ENCODE measurements at regions not wholly inside any gene's neighbourhood (a gene's known extent, or its start where the extent isn't known, plus 50 kb on each side); places are given as distances from the start of the nearest gene placed in this dataset.
"Not testable (repeated sequence)": the region's sequence is repeated elsewhere in the genome, so short reads cannot be mapped to it uniquely, and the experiment has no call there.

DNA sequence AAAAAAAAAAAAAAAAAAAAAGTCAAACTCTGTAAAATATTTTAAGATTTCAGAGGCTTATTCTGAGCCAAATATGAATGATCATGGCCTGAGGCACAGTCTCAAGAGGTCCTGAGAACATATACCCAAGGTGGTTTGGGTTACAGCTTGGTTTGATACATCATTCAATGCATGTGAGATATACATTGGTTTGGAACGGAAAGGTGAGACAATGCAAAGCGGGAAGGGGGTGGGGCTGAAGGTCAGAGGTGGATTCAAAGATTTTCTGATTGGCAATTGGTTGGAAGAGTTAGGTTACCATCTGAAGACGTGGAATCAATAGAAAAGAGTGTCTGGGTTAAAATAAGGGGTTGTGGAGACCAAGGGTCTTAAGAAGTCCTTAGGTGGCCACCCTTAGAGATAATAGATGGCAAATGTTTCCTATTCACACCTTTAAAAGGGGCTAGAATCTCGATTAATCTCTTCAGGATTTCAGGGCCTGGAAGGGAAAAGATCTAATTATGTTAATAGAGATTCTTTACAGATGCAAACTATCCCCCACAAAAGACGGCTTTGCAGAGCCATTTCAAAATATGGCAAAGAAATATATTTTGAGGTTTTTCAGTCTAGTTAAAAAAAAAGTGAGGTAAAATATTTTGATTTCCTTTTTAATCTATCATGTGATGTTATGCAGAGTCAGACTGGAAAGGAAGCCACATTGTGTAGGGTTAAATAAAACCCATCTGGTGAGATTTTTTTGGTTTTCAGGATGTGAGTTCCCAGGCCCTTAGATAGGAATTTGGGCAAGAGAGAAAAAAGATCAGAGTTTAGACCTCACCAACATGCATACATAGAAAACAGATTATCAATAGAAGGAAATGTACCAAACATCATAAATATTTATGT, 173.8 kb upstream of the CNOT2 start:
- Histone ChIP-seq H3K4me1 (ENCODE audit: control insufficient read depth, insufficient read depth, low read length) (no peaks in the 10 kb centered on the region), H3K4me3 (ENCODE audit: low read length) (no peak overlapping the region), H3K9me3 (ENCODE audit: control insufficient read depth, low read depth, low read length) (no peaks in the 10 kb centered on the region), H3K27ac (ENCODE audit: low read length) (no peak overlapping the region), H3K36me3 (ENCODE audit: control insufficient read depth, insufficient read depth, low read length) (no peaks in the 10 kb centered on the region), H3K27me3 (ENCODE audit: control insufficient read depth, insufficient read depth, low read length) (no peaks in the 10 kb centered on the region)
- no peak for DNase-seq
- 91% methylated on average over 4 of the region's 5 CpGs for WGBS (ENCODE audit: insufficient coverage, low lambda C conversion rate)

DNA sequence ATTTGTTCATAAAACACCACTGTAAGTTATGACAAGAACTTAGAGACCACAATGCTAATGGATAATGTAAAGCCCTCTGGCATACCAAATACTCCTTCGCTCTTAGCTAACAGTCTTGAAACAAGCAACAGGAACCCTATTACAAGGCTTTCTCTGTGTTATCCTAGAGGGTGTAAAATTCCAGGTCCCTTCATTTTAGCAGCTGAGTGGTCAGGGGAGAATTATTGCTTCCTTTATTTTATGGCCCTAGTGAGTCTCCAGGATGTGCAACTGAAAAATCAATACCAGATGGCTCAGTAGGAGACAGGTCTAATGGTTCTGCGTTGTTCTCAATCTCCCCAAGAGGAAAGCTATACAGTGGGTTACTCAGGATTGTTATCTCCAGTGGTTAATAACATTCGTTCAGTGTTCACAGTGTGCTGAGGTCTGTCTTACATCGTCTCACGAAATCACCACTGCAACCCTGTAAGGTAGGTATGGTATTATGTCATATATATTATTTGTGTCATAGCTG, 172.7 kb upstream of the CNOT2 start:
- Histone ChIP-seq H3K27me3 (ENCODE audit: control insufficient read depth, insufficient read depth, low read length) (no peaks in the 10 kb centered on the region), H3K36me3 (ENCODE audit: control insufficient read depth, insufficient read depth, low read length) (no peaks in the 10 kb centered on the region), H3K4me1 (ENCODE audit: control insufficient read depth, insufficient read depth, low read length) (no peaks in the 10 kb centered on the region), H3K9me3 (ENCODE audit: control insufficient read depth, low read depth, low read length) (no peaks in the 10 kb centered on the region), H3K4me3 (ENCODE audit: low read length) (no peak overlapping the region), H3K27ac (ENCODE audit: low read length) (no peak overlapping the region)
- DNase-seq: no peak
- 100% methylated on average over 1 of the region's 5 CpGs for WGBS (ENCODE audit: insufficient coverage, low lambda C conversion rate)

DNA sequence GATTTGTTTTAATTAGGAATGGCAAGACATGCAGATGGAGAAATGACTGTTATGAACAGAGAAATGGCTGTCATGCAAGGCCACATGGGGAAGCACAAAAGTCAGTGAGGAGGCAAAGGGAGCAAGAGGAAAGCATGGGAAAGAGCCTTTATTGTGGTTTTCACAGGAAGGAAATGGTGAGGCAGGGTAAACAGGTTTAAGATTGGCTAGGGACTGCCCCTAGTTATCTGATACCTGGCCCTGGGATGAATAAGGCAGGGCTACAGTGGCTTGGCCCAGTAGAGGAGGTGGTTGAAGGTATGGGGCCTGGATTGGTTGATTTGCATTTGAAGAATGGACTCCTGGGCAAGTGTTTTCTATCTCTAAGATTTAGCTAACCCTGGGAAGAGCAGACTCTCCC, 168.7 kb upstream of the CNOT2 start:
- DNase-seq: no peak
- Histone ChIP-seq H3K27ac (ENCODE audit: low read length) (no peak overlapping the region), H3K4me3 (ENCODE audit: low read length) (no peak overlapping the region), H3K9me3 (ENCODE audit: control insufficient read depth, low read depth, low read length) (no peaks in the 10 kb centered on the region), H3K36me3 (ENCODE audit: control insufficient read depth, insufficient read depth, low read length) (no peaks in the 10 kb centered on the region), H3K4me1 (ENCODE audit: control insufficient read depth, insufficient read depth, low read length) (no peaks in the 10 kb centered on the region), H3K27me3 (ENCODE audit: control insufficient read depth, insufficient read depth, low read length) (no peaks in the 10 kb centered on the region)

DNA sequence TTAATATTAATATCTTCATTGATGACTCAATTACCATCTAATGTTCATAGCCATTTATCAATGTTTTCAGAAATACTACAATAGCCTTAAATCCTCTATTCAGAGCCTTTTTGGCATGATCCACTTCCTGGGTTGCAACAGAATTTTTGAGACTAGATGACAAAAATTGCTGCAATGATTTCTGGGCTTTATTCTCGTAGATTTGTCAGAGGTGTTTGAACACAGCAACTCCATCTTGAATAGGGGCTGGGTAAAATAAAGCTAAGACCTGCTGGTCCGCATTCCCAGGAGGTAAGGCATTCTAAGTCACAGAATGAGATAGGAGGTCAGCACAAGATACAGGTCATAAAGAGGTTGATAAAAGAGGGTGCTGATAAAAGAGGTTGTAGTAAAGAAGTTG, 165.8 kb upstream of the CNOT2 start:
- DNase-seq: no peak

GRCh38 chr12:70078161-70078560, 165.1 kb upstream of the CNOT2 start:
- Histone ChIP-seq H3K4me1 (ENCODE audit: control insufficient read depth, insufficient read depth, low read length) (no peaks in the 10 kb centered on the region), H3K9me3 (ENCODE audit: control insufficient read depth, low read depth, low read length) (no peaks in the 10 kb centered on the region), H3K27me3 (ENCODE audit: control insufficient read depth, insufficient read depth, low read length) (no peaks in the 10 kb centered on the region), H3K36me3 (ENCODE audit: control insufficient read depth, insufficient read depth, low read length) (no peaks in the 10 kb centered on the region), H3K27ac (ENCODE audit: low read length) (no peak overlapping the region), H3K4me3 (ENCODE audit: low read length) (no peak overlapping the region)
- WGBS (ENCODE audit: insufficient coverage, low lambda C conversion rate): 100% methylated on average over 1 of the region's 2 CpGs
- DNase-seq: no peak

More for the DNA sequence above, 165.8 kb upstream of the CNOT2 start:
- no peaks in the 10 kb centered on the region for H3K27me3 ChIP-seq (ENCODE audit: control insufficient read depth, insufficient read depth, low read length)
- no peaks in the 10 kb centered on the region for H3K36me3 ChIP-seq (ENCODE audit: control insufficient read depth, insufficient read depth, low read length)
- 60% methylated on average over 1 of the region's 2 CpGs for WGBS (ENCODE audit: insufficient coverage, low lambda C conversion rate)
- no peak overlapping the region for H3K4me3 ChIP-seq (ENCODE audit: low read length)
- H3K4me1 ChIP-seq (ENCODE audit: control insufficient read depth, insufficient read depth, low read length): no peaks in the 10 kb centered on the region
- H3K9me3 ChIP-seq (ENCODE audit: control insufficient read depth, low read depth, low read length): no peaks in the 10 kb centered on the region
- H3K27ac ChIP-seq (ENCODE audit: low read length): no peak overlapping the region

DNA sequence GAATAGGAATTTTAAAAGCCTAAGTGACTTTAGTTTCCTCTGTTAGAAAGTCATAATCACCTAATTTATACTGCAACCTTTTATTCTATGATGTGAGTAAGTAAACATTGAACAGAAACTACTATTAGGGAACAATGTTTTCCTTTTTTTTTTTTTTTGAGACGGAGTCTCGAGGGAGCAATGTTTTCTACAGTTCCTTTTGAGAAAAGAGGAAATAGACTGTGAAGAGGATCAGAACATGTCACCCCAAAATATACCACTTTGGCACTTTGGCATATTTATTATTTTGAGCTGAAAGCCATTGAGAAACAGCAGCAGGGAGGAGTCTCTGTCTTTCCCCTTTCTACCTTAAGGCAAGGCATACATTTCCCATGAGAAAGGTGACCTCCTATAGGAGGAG, 162.7 kb upstream of the CNOT2 start:
- H3K27ac ChIP-seq (ENCODE audit: low read length): no peak overlapping the region
- no peak for DNase-seq
- H3K9me3 ChIP-seq (ENCODE audit: control insufficient read depth, low read depth, low read length): no peaks in the 10 kb centered on the region
- no peaks in the 10 kb centered on the region for H3K4me1 ChIP-seq (ENCODE audit: control insufficient read depth, insufficient read depth, low read length)
- no peak overlapping the region for H3K4me3 ChIP-seq (ENCODE audit: low read length)
- H3K27me3 ChIP-seq (ENCODE audit: control insufficient read depth, insufficient read depth, low read length): no peaks in the 10 kb centered on the region
- no peaks in the 10 kb centered on the region for H3K36me3 ChIP-seq (ENCODE audit: control insufficient read depth, insufficient read depth, low read length)
- WGBS (ENCODE audit: insufficient coverage, low lambda C conversion rate): no CpG with 5 or more reads among the region's 2 CpGs

DNA sequence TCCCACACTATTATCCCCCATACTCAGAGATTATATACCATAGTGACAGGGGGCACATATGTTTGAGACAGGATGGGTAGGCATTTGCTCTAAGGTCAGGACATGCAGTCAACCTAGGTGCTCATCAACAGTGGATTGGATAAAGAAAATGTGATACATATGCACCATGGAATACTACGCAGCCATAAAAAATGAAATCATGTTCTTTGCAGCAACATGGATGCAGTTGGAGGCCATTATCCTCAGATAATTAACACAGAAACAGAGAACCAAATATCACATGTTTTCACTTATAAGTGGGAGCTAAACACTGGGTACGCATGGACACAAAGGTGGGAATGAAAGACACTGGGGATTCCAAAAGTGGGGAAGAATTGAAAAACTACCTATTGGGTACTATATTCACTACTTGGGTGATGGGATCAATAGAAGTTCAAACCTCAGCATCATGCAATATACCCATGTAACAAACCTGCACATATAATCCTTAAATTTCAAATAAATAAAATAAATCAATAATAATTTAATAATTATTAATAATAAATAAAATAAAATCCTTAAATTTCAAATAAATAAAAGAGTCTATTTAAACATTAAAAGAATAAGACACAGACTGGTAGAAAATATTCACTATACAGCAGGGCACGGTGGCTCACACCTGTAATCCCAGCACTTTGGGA, 160.1 kb upstream of the CNOT2 start:
- H3K4me3 ChIP-seq (ENCODE audit: low read length): no peak overlapping the region
- WGBS (ENCODE audit: insufficient coverage, low lambda C conversion rate): no CpG with 5 or more reads among the region's 3 CpGs
- no peaks in the 10 kb centered on the region for H3K4me1 ChIP-seq (ENCODE audit: control insufficient read depth, insufficient read depth, low read length)
- H3K27me3 ChIP-seq (ENCODE audit: control insufficient read depth, insufficient read depth, low read length): no peaks in the 10 kb centered on the region
- H3K36me3 ChIP-seq (ENCODE audit: control insufficient read depth, insufficient read depth, low read length): no peaks in the 10 kb centered on the region
- no peak for DNase-seq
- H3K9me3 ChIP-seq (ENCODE audit: control insufficient read depth, low read depth, low read length): no peaks in the 10 kb centered on the region
- H3K27ac ChIP-seq (ENCODE audit: low read length): no peak overlapping the region

DNA sequence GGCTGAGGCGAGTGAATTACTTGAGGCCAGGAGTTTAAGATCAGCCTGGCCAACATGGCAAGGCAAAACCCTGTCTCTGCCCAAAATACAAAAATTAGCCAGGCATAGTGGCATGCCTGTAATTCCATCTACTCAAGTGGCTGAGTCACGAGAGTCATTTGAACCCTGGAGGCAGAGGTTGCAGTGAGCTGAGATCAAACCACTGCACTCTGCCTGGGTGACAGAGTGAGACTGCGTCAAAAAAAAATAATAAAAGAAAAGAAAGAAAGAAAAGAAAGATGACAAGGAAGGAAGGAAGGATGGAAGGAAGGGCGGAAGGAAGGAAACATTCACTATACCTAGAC, 159.6 kb upstream of the CNOT2 start:
- DNase-seq: no peak
- no peaks in the 10 kb centered on the region for H3K4me1 ChIP-seq (ENCODE audit: control insufficient read depth, insufficient read depth, low read length)
- 100% methylated on average over 2 of the region's 4 CpGs for WGBS (ENCODE audit: insufficient coverage, low lambda C conversion rate)
- no peak overlapping the region for H3K27ac ChIP-seq (ENCODE audit: low read length)
- H3K36me3 ChIP-seq (ENCODE audit: control insufficient read depth, insufficient read depth, low read length): no peaks in the 10 kb centered on the region
- no peaks in the 10 kb centered on the region for H3K9me3 ChIP-seq (ENCODE audit: control insufficient read depth, low read depth, low read length)
- H3K4me3 ChIP-seq (ENCODE audit: low read length): no peak overlapping the region
- H3K27me3 ChIP-seq (ENCODE audit: control insufficient read depth, insufficient read depth, low read length): no peaks in the 10 kb centered on the region

GRCh38 chr12:70086372-70086771, 156.9 kb upstream of the CNOT2 start:
- not testable (repeated sequence) for H3K27ac ChIP-seq (ENCODE audit: low read length); DNase-seq; H3K27me3 ChIP-seq (ENCODE audit: control insufficient read depth, insufficient read depth, low read length); H3K4me1 ChIP-seq (ENCODE audit: control insufficient read depth, insufficient read depth, low read length); H3K9me3 ChIP-seq (ENCODE audit: control insufficient read depth, low read depth, low read length); H3K4me3 ChIP-seq (ENCODE audit: low read length); H3K36me3 ChIP-seq (ENCODE audit: control insufficient read depth, insufficient read depth, low read length)
- WGBS (ENCODE audit: insufficient coverage, low lambda C conversion rate): no CpG with 5 or more reads among the region's 8 CpGs

GRCh38 chr12:70091021-70091521, 152.2 kb upstream of the CNOT2 start:
- Histone ChIP-seq H3K4me1 (ENCODE audit: control insufficient read depth, insufficient read depth, low read length) (no peaks in the 10 kb centered on the region), H3K27ac (ENCODE audit: low read length) (no peak overlapping the region), H3K9me3 (ENCODE audit: control insufficient read depth, low read depth, low read length) (no peaks in the 10 kb centered on the region), H3K27me3 (ENCODE audit: control insufficient read depth, insufficient read depth, low read length) (no peaks in the 10 kb centered on the region), H3K4me3 (ENCODE audit: low read length) (no peak overlapping the region), H3K36me3 (ENCODE audit: control insufficient read depth, insufficient read depth, low read length) (no peaks in the 10 kb centered on the region)
- no peak for DNase-seq
- 100% methylated on average over 1 of the region's 4 CpGs for WGBS (ENCODE audit: insufficient coverage, low lambda C conversion rate)
